Activated naive CD4-positive, alpha-beta T cell treated with anti-CD3 and anti-CD28 coated beads, Interleukin-2, amount 10 ng/mL, durations not matched to agents 7 days and 5 days (primary cell): ENCODE measurements at regions not wholly inside any gene's neighbourhood (a gene's known extent, or its start where the extent isn't known, plus 50 kb on each side); places are given as distances from the start of the nearest gene placed in this dataset.
"Not testable (repeated sequence)": the region's sequence is repeated elsewhere in the genome, so short reads cannot be mapped to it uniquely, and the experiment has no call there.

Experiments
- CTCF ChIA-PET: fragments of 350-600 bp; sonication (Branson Sonifier 250); formaldehyde crosslinking; loops from one replicate; lab custom pipeline; 2021; ENCODE audit warnings: antibody characterized with exemption; lab: Charles Lee
- DNase-seq: peaks from one replicate; pipeline ENCODE4 v3.0.0-alpha.2; 2020
- H3K27ac Mint-ChIP-seq: one replicate; pipeline ENCODE4 v1.8.0; 2021; ENCODE audit warnings: mild to moderate bottlenecking, moderate library complexity, mixed read lengths
- H3K27me3 Mint-ChIP-seq: one replicate; pipeline ENCODE4 v1.8.0; 2021; ENCODE audit warnings: mild to moderate bottlenecking, mixed read lengths
- H3K36me3 Mint-ChIP-seq: one replicate; pipeline ENCODE4 v1.8.0; 2021; ENCODE audit warnings: mixed read lengths
- H3K4me1 Mint-ChIP-seq: one replicate; pipeline ENCODE4 v1.8.0; 2021; ENCODE audit warnings: mixed read lengths
- H3K4me3 Mint-ChIP-seq: one replicate; pipeline ENCODE4 v1.8.0; 2021; ENCODE audit warnings: mild to moderate bottlenecking, moderate library complexity, mixed read lengths
- H3K9me3 Mint-ChIP-seq: one replicate; pipeline ENCODE4 v1.8.0; 2021; ENCODE audit warnings: mixed read lengths

DNA sequence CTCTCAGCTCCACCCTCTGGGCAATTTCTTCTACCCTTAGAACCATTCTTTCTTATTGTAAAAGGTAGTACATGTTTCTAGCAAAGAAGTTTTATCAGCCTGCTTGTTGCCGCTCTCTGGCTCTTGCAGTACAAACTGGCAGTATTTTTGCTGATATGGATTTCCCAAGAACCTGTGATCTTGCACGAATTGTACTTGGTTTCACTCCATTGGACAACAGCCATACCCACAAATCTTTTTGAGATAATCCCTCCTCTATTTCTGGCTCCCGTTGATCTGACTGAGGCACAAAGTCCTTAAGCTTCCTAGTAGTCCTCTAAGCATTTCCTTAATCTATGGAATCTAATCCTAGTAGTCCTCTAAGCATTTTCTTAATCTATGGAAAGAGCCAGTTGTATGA, 487.0 kb upstream of the PTCHD4 start:
- H3K4me1 Mint-ChIP-seq: no peaks in the 10 kb centered on the region
- H3K27me3 Mint-ChIP-seq: no peaks in the 10 kb centered on the region
- H3K36me3 Mint-ChIP-seq: no peaks in the 10 kb centered on the region
- CTCF ChIA-PET: no interaction called here
- no peak overlapping the region for H3K4me3 Mint-ChIP-seq
- H3K9me3 Mint-ChIP-seq: peaks cover 5% of the 10 kb centered on the region
- DNase-seq: no peak
- H3K27ac Mint-ChIP-seq: no peak overlapping the region

DNA sequence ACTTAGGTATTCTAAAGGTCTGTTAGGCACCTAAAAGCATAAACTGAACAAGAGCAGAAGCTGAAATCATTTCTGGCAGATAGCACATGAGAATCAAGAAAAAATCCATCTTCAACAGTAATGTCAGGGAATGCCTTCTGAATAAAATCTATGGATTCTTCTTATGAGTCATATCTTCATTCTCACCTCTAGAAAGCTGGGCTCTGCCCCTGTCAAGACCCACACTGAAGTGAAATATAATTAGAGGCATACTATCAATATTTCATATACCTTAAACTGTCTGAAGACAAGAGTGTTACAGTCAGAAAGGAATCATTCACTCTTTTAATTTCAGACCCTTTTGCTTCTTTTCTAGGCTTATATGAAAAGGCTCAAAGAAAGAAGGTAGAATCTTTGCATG, 485.8 kb upstream of the PTCHD4 start:
- Mint-ChIP-seq H3K27me3 (no peaks in the 10 kb centered on the region), H3K4me1 (no peaks in the 10 kb centered on the region), H3K36me3 (no peaks in the 10 kb centered on the region), H3K9me3 (peaks cover 7% of the 10 kb centered on the region), H3K4me3 (no peak overlapping the region), H3K27ac (no peak overlapping the region)
- CTCF ChIA-PET: no interaction called here
- DNase-seq: no peak

- CTCF ChIA-PET, H3K4me3 Mint-ChIP-seq, H3K27ac Mint-ChIP-seq, DNase-seq, H3K27me3 Mint-ChIP-seq, H3K4me1 Mint-ChIP-seq, H3K36me3 Mint-ChIP-seq: not testable (repeated sequence)
- H3K9me3 Mint-ChIP-seq: peaks cover 11% of the 10 kb centered on the region
Observed at GRCh38 chr6:48591158-48591557, 480.2 kb upstream of the PTCHD4 start.

DNA sequence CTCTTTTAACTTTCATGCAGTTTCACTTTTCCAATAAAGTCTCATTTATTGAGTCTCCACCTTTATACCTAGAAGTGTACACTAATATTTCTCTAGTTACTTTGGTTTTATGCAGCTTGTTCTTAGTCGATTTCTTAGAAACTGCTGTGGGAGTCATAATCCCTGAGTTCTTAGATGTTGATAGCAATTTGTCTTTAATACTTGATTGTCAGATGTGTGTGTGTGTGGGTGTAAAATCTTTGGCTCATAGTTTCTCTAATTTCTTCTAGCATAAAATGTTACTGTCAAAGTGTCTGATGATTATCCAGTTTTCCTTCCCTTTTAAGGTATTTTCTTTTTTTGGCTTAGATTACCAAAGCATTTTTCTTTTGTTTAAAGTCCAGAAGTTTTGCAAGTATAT, 473.8 kb upstream of the PTCHD4 start:
- no peak overlapping the region for H3K27ac Mint-ChIP-seq
- H3K4me3 Mint-ChIP-seq: no peak overlapping the region
- CTCF ChIA-PET: no interaction called here
- H3K9me3 Mint-ChIP-seq: no peaks in the 10 kb centered on the region
- H3K4me1 Mint-ChIP-seq: no peaks in the 10 kb centered on the region
- DNase-seq: no peak
- no peaks in the 10 kb centered on the region for H3K36me3 Mint-ChIP-seq
- H3K27me3 Mint-ChIP-seq: no peaks in the 10 kb centered on the region

- Mint-ChIP-seq H3K9me3 (peaks cover 3% of the 10 kb centered on the region), H3K27me3 (no peaks in the 10 kb centered on the region), H3K36me3 (no peaks in the 10 kb centered on the region), H3K4me3 (no peak overlapping the region), H3K4me1 (no peaks in the 10 kb centered on the region), H3K27ac (no peak overlapping the region)
- DNase-seq: no peak
- CTCF ChIA-PET: no interaction called here
Observed at GRCh38 chr6:48570656-48571055, 459.7 kb upstream of the PTCHD4 start.

DNA sequence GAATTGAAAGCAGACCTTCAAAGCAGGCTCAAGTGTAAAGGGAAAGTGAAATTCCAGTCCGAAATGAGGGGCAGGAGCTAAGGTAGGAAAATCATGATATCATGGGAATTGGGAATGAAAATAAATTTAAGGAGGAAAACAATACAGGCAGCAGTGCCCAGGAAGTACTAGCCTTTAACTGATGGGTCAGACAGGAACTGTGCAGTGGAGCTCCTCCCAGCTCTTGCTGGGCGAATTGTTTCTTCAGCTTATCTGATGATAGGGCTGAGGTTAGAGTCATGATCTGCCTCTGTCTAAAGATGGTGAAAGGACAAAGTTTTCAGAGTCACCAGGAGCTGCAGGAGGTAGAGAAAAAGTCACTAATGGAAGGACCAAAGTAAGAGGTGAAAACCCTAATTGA, 457.9 kb upstream of the PTCHD4 start:
- no peak for DNase-seq
- Mint-ChIP-seq H3K9me3 (peaks cover 4% of the 10 kb centered on the region), H3K36me3 (no peaks in the 10 kb centered on the region), H3K4me3 (no peak overlapping the region), H3K4me1 (no peaks in the 10 kb centered on the region), H3K27ac (no peak overlapping the region), H3K27me3 (no peaks in the 10 kb centered on the region)
- CTCF ChIA-PET: no interaction called here

DNA sequence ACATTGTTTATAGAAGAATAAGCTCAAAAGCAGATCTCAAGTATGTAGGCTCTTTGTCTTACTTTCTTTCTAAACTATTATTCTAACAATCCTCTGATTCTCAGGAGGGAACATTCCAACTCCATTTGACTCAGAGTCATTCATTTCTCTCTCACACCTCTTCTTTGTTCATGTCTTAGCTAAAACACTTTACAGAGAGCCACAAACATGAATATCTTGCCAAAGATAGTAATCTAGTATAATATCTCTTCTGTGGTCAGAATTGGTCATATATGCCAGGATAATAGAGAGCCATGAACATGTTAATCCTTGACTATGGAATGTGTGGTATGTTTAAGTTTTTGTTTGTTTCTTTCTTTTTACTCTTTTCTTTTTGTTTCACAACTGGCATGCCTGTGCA, 456.0 kb upstream of the PTCHD4 start:
- no peaks in the 10 kb centered on the region for H3K27me3 Mint-ChIP-seq
- no peaks in the 10 kb centered on the region for H3K36me3 Mint-ChIP-seq
- no peak overlapping the region for H3K4me3 Mint-ChIP-seq
- no peak for DNase-seq
- peaks cover 4% of the 10 kb centered on the region for H3K9me3 Mint-ChIP-seq
- H3K4me1 Mint-ChIP-seq: no peaks in the 10 kb centered on the region
- no peak overlapping the region for H3K27ac Mint-ChIP-seq
- CTCF ChIA-PET: no interaction called here

- peaks cover 2% of the 10 kb centered on the region for H3K9me3 Mint-ChIP-seq
- H3K4me3 Mint-ChIP-seq: no peak overlapping the region
- no peak for DNase-seq
- H3K27me3 Mint-ChIP-seq: no peaks in the 10 kb centered on the region
- H3K36me3 Mint-ChIP-seq: no peaks in the 10 kb centered on the region
- H3K4me1 Mint-ChIP-seq: no peaks in the 10 kb centered on the region
- CTCF ChIA-PET: no interaction called here
- no peak overlapping the region for H3K27ac Mint-ChIP-seq
Observed at GRCh38 chr6:48564036-48564820, 453.2 kb upstream of the PTCHD4 start.

DNA sequence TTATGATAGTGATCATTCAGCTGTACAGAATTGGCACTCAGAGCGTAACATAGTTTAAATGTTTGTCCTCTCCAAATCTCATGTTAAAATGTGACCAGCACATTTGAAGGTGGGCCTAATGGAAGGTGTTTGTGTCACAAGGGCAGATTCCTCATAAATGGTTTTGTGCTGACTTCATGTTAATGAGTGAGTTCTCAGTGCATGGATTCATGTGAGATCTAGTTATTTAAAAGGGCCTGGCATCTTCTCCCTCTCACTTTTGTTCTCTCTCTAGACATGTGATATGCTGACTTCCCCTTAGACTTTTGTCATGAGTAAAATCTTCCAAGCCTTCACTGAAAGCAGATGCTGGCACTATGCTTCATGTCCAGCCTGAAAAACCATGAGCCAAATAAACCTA, 452.4 kb upstream of the PTCHD4 start:
- CTCF ChIA-PET: no interaction called here

DNA sequence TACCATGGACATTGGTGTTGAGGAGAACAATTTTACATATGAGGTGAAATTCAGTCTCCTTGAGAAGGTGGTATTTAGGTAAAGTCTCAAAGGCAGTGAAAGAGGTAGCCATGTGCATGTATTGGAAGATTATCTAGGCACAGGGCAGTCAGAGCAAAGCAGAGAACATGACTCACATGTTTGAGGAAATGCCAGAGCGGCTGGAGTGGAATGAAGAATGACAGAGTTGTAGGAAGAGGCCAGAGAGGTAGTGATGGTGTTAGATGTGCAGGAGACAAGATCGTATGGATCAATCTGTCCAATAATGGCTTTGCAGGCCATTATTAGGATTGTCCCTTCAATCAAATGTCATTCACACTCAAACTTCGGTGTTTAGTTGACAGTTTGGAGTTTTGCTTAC, 449.4 kb upstream of the PTCHD4 start:
- Mint-ChIP-seq H3K27ac (peak overlapping the region; percentile 53), H3K27me3 (no peaks in the 10 kb centered on the region), H3K4me1 (no peaks in the 10 kb centered on the region), H3K36me3 (no peaks in the 10 kb centered on the region), H3K4me3 (no peak overlapping the region), H3K9me3 (no peaks in the 10 kb centered on the region)
- CTCF ChIA-PET: interaction anchor here (0.6 kb wide), 1 partner anchor 406 kb away, joined by 3 read pairs; no protein-coding TSS in a partner anchor
- DNase-seq: no peak

More for the DNA sequence above, 452.4 kb upstream of the PTCHD4 start:
- H3K27me3 Mint-ChIP-seq: no peaks in the 10 kb centered on the region
- DNase-seq: no peak
- no peaks in the 10 kb centered on the region for H3K4me1 Mint-ChIP-seq
- no peak overlapping the region for H3K4me3 Mint-ChIP-seq
- peaks cover 2% of the 10 kb centered on the region for H3K9me3 Mint-ChIP-seq
- H3K27ac Mint-ChIP-seq: no peak overlapping the region
- no peaks in the 10 kb centered on the region for H3K36me3 Mint-ChIP-seq

GRCh38 chr6:48553467-48554189, 442.6 kb upstream of the PTCHD4 start:
- H3K27me3 Mint-ChIP-seq: no peaks in the 10 kb centered on the region
- H3K4me3 Mint-ChIP-seq: no peak overlapping the region
- H3K9me3 Mint-ChIP-seq: no peaks in the 10 kb centered on the region
- no peaks in the 10 kb centered on the region for H3K36me3 Mint-ChIP-seq
- CTCF ChIA-PET: no interaction called here
- H3K27ac Mint-ChIP-seq: no peak overlapping the region
- H3K4me1 Mint-ChIP-seq: no peaks in the 10 kb centered on the region
- no peak for DNase-seq

- Mint-ChIP-seq H3K27me3 (no peaks in the 10 kb centered on the region), H3K27ac (no peak overlapping the region), H3K4me3 (no peak overlapping the region), H3K4me1 (no peaks in the 10 kb centered on the region), H3K36me3 (no peaks in the 10 kb centered on the region), H3K9me3 (no peaks in the 10 kb centered on the region)
- CTCF ChIA-PET: no interaction called here
- no peak for DNase-seq
Observed at GRCh38 chr6:48552905-48553304, 441.9 kb upstream of the PTCHD4 start.

DNA sequence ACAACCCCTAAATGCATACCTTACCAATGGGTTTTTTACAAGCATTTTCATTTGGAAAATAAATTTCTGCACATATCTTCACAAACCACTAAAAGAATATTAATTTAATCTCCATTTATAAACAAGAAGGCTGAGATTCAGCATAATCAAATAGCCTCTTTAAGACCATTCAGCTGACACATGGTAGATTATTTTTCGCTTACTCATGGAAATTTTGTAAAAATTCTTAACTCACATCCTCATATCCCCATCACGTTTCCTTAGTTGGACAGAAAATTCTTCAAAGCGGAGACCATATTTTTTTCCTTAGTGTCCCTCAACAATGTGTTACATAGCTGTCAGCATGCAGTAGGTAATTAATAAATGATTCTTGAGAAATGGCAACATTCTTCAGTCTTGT, 439.6 kb upstream of the PTCHD4 start:
- no peaks in the 10 kb centered on the region for H3K9me3 Mint-ChIP-seq
- H3K27ac Mint-ChIP-seq: no peak overlapping the region
- H3K27me3 Mint-ChIP-seq: no peaks in the 10 kb centered on the region
- H3K36me3 Mint-ChIP-seq: no peaks in the 10 kb centered on the region
- DNase-seq: no peak
- H3K4me3 Mint-ChIP-seq: no peak overlapping the region
- CTCF ChIA-PET: no interaction called here
- H3K4me1 Mint-ChIP-seq: no peaks in the 10 kb centered on the region

DNA sequence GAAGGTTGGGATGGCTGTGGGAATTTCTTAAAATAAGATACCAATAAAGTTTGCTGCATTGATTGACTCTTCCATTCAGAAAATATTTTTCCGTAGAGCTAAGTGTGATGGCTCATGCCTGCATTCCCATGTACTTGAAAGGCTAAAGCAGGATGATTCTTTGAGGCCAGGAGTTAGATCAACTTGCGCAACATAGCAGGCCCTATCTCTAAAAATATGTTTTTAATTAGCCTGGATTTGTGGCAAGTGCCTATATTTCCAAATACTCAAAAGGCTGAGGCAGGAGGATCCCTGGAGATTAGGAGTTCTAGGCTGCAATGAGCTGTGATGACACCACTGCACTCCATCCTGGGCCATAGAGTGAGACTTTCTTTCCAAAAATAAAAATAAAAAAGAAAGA, 431.2 kb upstream of the PTCHD4 start:
- H3K36me3 Mint-ChIP-seq: no peaks in the 10 kb centered on the region
- H3K27me3 Mint-ChIP-seq: no peaks in the 10 kb centered on the region
- DNase-seq: no peak
- CTCF ChIA-PET: no interaction called here
- no peaks in the 10 kb centered on the region for H3K4me1 Mint-ChIP-seq
- no peaks in the 10 kb centered on the region for H3K9me3 Mint-ChIP-seq
- no peak overlapping the region for H3K4me3 Mint-ChIP-seq
- no peak overlapping the region for H3K27ac Mint-ChIP-seq

DNA sequence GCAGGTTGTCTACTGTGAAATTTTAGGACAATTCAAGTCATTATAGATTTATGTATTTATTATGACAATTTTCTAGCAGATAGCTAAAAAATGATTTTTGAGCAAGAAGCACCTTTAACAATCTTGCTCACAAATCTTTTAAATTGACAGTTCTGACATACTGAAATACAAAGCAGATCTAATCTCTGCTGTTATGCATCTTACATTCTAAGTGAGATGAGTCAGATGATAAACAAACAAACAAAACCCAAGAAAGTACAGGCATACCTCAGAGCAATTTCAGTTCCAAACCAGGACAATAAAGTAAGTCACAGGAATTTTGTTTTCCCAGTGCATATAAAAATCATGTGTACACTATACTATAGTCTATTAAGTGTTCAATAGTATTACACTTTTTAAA, 430.7 kb upstream of the PTCHD4 start:
- CTCF ChIA-PET: no interaction called here
- no peaks in the 10 kb centered on the region for H3K27me3 Mint-ChIP-seq
- H3K9me3 Mint-ChIP-seq: no peaks in the 10 kb centered on the region
- no peak overlapping the region for H3K27ac Mint-ChIP-seq
- no peaks in the 10 kb centered on the region for H3K4me1 Mint-ChIP-seq
- H3K36me3 Mint-ChIP-seq: no peaks in the 10 kb centered on the region
- DNase-seq: no peak
- no peak overlapping the region for H3K4me3 Mint-ChIP-seq
